ENCODE measurements at regions not wholly inside any gene's neighbourhood (a gene's known extent, or its start where the extent isn't known, plus 50 kb on each side); places are given as distances from the start of the nearest gene placed in this dataset.

DNA sequence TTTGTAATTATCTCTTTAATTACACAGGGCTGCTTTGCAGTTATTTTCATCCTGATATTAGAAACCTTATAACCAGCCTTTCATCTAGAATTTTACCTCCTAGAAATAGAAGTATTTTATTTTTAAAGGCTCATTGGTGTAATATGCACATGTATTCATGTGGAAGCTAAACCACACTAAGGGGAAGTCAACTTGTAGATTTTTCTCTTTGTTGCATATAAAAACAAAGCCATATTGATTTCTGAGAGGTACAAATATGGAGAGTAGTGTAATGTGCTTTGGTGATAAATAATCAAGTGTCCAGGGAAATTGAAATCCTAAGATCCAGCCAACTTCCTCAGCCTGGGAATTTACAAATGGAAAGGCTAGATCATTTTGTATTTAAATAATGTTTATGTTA is 301.2 kb downstream of the LRATD1 start:
- no peaks in the 10 kb centered on the region for H3K9me3 ChIP-seq (ENCODE audit: low read length)
- H3K27me3 ChIP-seq (ENCODE audit: insufficient read depth, low read length), result no peaks in the 10 kb centered on the region
- H3K4me1 ChIP-seq (ENCODE audit: insufficient read depth, low read length, severe bottlenecking), result no peaks in the 10 kb centered on the region
- no peak for TF ChIP-seq EZH2 (IDR thresholded peaks at IDR 0.05; ENCODE audit: borderline replicate concordance, low read length)
- TF ChIP-seq, protein P1, sequence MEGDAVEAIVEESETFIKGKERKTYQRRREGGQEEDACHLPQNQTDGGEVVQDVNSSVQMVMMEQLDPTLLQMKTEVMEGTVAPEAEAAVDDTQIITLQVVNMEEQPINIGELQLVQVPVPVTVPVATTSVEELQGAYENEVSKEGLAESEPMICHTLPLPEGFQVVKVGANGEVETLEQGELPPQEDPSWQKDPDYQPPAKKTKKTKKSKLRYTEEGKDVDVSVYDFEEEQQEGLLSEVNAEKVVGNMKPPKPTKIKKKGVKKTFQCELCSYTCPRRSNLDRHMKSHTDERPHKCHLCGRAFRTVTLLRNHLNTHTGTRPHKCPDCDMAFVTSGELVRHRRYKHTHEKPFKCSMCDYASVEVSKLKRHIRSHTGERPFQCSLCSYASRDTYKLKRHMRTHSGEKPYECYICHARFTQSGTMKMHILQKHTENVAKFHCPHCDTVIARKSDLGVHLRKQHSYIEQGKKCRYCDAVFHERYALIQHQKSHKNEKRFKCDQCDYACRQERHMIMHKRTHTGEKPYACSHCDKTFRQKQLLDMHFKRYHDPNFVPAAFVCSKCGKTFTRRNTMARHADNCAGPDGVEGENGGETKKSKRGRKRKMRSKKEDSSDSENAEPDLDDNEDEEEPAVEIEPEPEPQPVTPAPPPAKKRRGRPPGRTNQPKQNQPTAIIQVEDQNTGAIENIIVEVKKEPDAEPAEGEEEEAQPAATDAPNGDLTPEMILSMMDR (IDR thresholded peaks at IDR 0.05; ENCODE audit: low read length), result no peak
- no peak overlapping the region for H3K4me3 ChIP-seq (ENCODE audit: low read depth, low read length, poor library complexity, severe bottlenecking)
- no peak overlapping the region for H3K9ac ChIP-seq (ENCODE audit: low read length)
- no peaks in the 10 kb centered on the region for H3F3A ChIP-seq (ENCODE audit: insufficient read depth, low read length)
- H3K79me2 ChIP-seq (ENCODE audit: insufficient read depth, low read length), result no peaks in the 10 kb centered on the region
- H3K27ac ChIP-seq (ENCODE audit: low read depth, low read length, poor library complexity, severe bottlenecking), result no peak overlapping the region
- H4K20me1 ChIP-seq (ENCODE audit: insufficient read depth, low read length), result no peaks in the 10 kb centered on the region
- no peak overlapping the region for H2AFZ ChIP-seq (ENCODE audit: low read length)
- no peaks in the 10 kb centered on the region for H3K36me3 ChIP-seq (ENCODE audit: insufficient read depth, low read length)
- no peak overlapping the region for H3K4me2 ChIP-seq (ENCODE audit: low read length)
- no peaks in the 10 kb centered on the region for H3K9me2 ChIP-seq (ENCODE audit: low read depth, low read length)

DNA sequence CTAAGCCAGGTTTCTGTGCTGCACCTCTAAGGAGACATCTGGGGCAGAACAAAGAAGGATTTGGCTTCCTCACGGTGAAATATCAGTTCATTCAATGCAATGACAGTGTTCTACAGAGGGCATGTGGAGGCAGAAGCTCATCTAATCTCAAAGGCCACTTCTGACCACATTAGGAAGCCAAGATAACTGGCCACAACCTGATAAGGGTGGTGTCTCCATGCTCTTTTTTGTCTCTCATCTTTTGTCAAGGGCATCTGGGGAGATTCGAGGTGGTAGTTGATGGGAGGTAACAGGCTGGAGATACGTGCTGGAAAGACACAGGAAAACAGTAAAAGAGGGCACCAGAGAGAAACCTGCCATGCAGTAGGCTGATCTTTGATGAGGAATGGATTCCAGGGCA is 303.9 kb downstream of the LRATD1 start:
- Histone ChIP-seq H3K4me2 (ENCODE audit: low read length) (no peak overlapping the region), H3K79me2 (ENCODE audit: insufficient read depth, low read length) (no peaks in the 10 kb centered on the region), H3K36me3 (ENCODE audit: insufficient read depth, low read length) (no peaks in the 10 kb centered on the region), H3F3A (ENCODE audit: insufficient read depth, low read length) (no peaks in the 10 kb centered on the region), H3K9me2 (ENCODE audit: low read depth, low read length) (no peaks in the 10 kb centered on the region), H2AFZ (ENCODE audit: low read length) (no peak overlapping the region), H3K4me1 (ENCODE audit: insufficient read depth, low read length, severe bottlenecking) (no peaks in the 10 kb centered on the region), H3K27me3 (ENCODE audit: insufficient read depth, low read length) (no peaks in the 10 kb centered on the region), H3K9ac (ENCODE audit: low read length) (no peak overlapping the region), H4K20me1 (ENCODE audit: insufficient read depth, low read length) (no peaks in the 10 kb centered on the region), H3K4me3 (ENCODE audit: low read depth, low read length, poor library complexity, severe bottlenecking) (no peak overlapping the region), H3K27ac (ENCODE audit: low read depth, low read length, poor library complexity, severe bottlenecking) (no peak overlapping the region), H3K9me3 (ENCODE audit: low read length) (no peaks in the 10 kb centered on the region)
- TF ChIP-seq EZH2 (IDR thresholded peaks at IDR 0.05; ENCODE audit: borderline replicate concordance, low read length), result no peak
- TF ChIP-seq, protein P1 (IDR thresholded peaks at IDR 0.05; ENCODE audit: low read length), result no peak

DNA sequence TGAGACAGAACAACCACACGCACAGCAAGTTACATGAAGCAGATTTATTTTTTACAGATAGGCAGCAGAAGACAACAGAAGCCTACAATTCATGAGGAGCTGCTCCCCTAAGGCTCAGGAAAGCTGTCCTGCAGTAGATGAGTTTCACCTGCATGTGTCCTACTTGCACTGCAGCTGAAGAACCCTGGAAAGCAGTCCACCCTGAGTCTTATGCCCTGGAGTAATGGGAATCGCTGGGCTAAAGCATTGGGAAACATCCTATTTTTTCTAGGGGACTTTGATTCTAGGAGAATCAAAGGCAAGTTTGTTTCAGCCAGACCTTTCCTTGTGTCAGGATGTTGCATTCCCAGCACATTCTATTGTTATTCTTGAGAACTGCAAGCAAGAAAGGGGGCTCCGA is 304.8 kb downstream of the LRATD1 start:
- Histone ChIP-seq H3K9me2 (ENCODE audit: low read depth, low read length) (no peaks in the 10 kb centered on the region), H3K4me2 (ENCODE audit: low read length) (no peak overlapping the region), H3K4me1 (ENCODE audit: insufficient read depth, low read length, severe bottlenecking) (no peaks in the 10 kb centered on the region), H3K4me3 (ENCODE audit: low read depth, low read length, poor library complexity, severe bottlenecking) (no peak overlapping the region), H4K20me1 (ENCODE audit: insufficient read depth, low read length) (no peaks in the 10 kb centered on the region), H3K9me3 (ENCODE audit: low read length) (no peaks in the 10 kb centered on the region), H2AFZ (ENCODE audit: low read length) (no peak overlapping the region), H3K79me2 (ENCODE audit: insufficient read depth, low read length) (no peaks in the 10 kb centered on the region), H3K9ac (ENCODE audit: low read length) (no peak overlapping the region), H3F3A (ENCODE audit: insufficient read depth, low read length) (no peaks in the 10 kb centered on the region), H3K36me3 (ENCODE audit: insufficient read depth, low read length) (no peaks in the 10 kb centered on the region), H3K27me3 (ENCODE audit: insufficient read depth, low read length) (no peaks in the 10 kb centered on the region), H3K27ac (ENCODE audit: low read depth, low read length, poor library complexity, severe bottlenecking) (no peak overlapping the region)
- no peak for TF ChIP-seq EZH2 (IDR thresholded peaks at IDR 0.05; ENCODE audit: borderline replicate concordance, low read length)
- TF ChIP-seq, protein P1 (IDR thresholded peaks at IDR 0.05; ENCODE audit: low read length), result no peak

Measured in OCI-LY1 (cell line).